ENCODE measurements at regions not wholly inside any gene's neighbourhood (a gene's known extent, or its start where the extent isn't known, plus 50 kb on each side); places are given as distances from the start of the nearest gene placed in this dataset.
"Not testable (repeated sequence)": the region's sequence is repeated elsewhere in the genome, so short reads cannot be mapped to it uniquely, and the experiment has no call there.

DNA sequence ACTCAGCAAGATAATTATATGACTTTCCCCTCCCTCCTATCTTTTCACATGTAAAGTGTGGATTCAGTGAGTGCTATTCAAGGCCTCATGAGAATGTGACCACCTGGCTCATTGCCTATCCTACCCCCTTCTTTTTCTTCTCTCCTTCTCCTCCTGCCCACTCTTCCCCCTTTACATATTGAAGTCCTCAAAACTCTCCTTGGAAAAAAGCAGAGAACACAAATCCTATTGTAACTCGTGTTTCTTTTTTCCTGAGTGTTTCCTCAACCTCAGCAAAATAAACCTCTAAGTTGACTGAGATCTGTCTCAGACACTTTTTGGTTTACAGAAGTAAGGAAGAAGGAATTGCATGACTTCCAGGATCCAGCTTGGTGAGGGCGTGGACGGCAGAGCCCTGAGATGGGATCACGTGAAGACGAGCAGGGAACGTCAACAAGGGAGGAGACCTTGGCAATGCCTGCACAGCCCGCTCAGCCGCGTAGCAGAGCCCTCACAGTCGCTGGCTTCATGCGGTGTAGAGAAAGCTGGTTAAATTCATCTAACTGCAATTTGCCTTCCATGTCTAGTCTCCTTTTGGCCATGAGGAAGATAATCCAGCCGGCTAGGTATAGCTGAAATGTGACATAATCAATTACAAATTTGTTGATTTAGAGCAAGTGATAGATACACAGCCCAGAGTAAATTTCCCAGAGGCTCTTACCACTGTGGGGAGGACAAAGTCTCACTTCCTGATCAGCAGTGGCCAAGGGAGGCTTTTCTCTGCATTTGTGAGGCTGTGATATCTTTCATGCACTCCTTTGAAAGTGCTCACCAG lies 75.7 kb downstream of the LYZL2 start:
- TF ChIP-seq, protein P1, sequence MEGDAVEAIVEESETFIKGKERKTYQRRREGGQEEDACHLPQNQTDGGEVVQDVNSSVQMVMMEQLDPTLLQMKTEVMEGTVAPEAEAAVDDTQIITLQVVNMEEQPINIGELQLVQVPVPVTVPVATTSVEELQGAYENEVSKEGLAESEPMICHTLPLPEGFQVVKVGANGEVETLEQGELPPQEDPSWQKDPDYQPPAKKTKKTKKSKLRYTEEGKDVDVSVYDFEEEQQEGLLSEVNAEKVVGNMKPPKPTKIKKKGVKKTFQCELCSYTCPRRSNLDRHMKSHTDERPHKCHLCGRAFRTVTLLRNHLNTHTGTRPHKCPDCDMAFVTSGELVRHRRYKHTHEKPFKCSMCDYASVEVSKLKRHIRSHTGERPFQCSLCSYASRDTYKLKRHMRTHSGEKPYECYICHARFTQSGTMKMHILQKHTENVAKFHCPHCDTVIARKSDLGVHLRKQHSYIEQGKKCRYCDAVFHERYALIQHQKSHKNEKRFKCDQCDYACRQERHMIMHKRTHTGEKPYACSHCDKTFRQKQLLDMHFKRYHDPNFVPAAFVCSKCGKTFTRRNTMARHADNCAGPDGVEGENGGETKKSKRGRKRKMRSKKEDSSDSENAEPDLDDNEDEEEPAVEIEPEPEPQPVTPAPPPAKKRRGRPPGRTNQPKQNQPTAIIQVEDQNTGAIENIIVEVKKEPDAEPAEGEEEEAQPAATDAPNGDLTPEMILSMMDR (IDR thresholded peaks at IDR 0.05; ENCODE audit: insufficient read depth, low read depth, low read length): no peak
- peak; percentile 71 for DNase-seq (ENCODE audit: low read depth)
- peak overlapping the region; percentile 26 for H3K4me3 ChIP-seq (ENCODE audit: low read depth, low read length)

DNA sequence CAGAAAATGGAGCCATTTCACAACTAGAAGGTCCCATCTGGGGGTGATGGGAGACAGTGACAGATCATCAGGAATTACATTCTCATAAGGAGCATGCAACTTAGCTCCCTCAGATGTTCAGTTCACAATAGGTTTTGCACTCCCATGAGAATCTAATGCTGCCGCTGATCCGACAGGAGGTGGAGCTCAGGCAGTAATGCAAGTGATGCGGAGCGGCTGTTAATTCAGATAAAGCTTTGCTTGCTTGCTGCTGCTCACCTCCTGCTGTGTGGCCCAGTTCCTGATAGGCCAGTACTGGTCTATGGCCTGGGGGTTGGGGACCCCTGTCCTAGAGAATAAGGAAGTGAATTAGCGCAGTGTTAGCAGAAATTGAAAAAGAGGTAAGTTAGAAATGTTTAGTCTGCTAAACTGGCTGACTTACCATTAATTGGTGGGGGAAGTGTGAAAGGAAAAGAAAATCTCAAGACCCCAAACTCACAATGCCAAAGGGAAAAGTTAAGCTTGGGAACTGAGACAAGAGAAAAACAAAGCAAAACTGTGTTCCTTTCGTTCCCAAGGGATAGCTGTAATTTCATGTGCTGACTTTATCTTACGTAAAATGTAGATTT lies 76.4 kb downstream of the LYZL2 start:
- TF ChIP-seq, protein P1 (IDR thresholded peaks at IDR 0.05; ENCODE audit: insufficient read depth, low read depth, low read length): no peak
- H3K4me3 ChIP-seq (ENCODE audit: low read depth, low read length): no peak overlapping the region
- DNase-seq (ENCODE audit: low read depth): peak; percentile 9

DNA sequence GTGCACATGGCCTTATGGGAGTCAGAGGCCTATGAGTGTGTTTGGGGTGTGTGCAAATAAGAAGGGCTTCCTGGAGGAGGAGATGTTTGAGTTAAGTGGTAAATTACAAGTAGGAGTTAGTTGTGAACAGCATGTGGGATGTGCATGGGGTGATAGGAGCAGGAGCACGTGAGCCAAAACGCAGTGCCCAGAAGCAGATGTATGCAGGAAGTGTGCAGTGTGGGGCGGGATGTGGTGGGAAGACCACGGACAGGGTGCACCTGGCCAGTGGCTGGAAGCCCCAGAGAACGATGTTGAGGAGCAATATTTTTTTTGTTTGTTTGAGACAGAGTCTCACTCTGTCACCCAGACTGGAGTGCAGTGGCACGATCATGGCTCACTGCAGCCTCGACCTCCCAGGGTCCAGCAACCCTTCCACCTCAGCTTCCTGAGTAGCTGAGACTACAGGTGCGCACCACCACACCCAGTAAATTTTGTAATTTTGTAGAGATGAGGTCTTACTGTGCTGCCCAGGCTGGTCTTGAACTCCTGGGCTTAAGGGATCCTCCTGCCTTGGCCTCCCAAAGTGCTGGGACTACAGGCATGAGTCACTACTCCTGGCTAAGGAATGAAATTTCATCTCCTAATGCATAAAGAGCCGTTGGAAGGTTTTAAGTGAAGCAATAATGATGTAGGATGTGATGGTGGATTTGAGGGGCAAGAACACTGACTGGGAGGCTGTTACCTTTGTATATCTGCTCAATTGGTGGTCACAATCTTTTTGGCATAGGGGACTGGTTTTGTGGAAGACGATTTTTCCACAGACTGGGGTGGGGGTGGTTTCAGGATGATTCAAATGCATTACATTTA lies 78.4 kb downstream of the LYZL2 start:
- DNase-seq (ENCODE audit: low read depth): no peak
- TF ChIP-seq, protein P1 (IDR thresholded peaks at IDR 0.05; ENCODE audit: insufficient read depth, low read depth, low read length): no peak
- H3K4me3 ChIP-seq (ENCODE audit: low read depth, low read length): no peak overlapping the region

DNA sequence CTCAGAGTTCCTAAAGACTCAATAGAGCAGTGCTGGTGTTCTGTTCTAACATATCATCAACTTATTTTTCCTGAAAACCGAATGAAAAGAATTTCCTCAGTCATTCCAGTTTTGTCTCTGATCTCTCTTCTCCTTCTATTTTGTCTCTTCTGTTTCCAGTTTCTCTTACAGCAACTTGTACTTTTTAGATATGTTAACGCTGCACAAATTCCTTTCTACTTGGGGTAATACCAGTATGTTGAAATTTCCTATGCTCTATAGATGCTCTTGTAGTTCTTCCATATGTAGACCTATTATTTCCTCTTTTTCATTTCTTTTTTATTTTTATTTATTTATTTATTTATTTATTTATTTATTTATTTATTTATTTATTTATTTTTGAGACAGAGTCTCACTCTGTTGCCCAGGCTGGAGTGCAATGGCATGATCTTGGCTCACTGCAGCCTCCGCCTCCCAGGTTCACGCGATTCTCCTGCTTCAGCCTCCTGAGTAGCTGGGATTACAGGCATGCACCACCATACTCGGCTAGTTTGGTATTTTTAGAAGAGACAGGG lies 80.3 kb downstream of the LYZL2 start:
- DNase-seq (ENCODE audit: low read depth); H3K4me3 ChIP-seq (ENCODE audit: low read depth, low read length): not testable (repeated sequence)

DNA sequence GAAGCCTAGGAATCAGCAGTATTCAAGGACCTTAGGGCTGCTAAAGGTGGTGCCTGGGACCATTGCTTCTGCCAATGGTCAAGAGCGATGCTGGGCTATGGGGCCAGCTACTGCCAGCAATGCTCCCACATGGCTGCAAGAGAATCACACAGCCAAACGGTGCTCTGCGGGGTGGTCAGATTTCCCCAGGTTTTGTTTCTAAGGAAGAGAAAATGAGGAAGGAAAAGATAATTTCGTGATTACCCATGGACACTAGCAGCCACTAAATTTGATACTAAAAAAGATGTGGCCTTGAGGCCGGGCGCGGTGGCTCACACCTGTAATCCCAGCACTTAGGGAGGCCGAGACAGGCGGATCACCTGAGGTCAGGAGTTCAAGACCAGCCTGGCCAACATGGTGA lies 83.0 kb downstream of the LYZL2 start:
- no peak for DNase-seq (ENCODE audit: low read depth)
- H3K4me3 ChIP-seq (ENCODE audit: low read depth, low read length): no peak overlapping the region
- TF ChIP-seq, protein P1 (IDR thresholded peaks at IDR 0.05; ENCODE audit: insufficient read depth, low read depth, low read length): no peak

DNA sequence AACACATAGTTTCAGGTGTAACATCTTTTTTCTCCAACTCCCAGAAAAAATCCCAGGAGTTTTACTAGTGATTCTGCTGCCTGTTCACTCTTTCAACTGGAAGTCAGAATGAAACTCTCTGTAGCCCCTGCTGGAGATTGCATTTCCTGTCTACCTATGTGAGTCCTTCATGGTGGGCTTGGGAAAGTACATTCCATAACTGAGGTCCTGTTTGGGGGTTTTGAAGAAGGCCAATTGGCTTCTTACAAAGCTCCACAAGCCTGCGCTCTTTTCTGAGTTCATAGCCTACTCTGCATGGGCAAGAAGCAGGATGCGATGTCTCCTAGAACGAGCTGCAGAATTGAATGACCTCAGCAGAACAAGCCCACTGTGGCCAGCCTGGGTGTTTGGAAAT lies 86.7 kb downstream of the LYZL2 start:
- no peak overlapping the region for H3K4me3 ChIP-seq (ENCODE audit: low read depth, low read length)
- DNase-seq (ENCODE audit: low read depth): no peak
- TF ChIP-seq, protein P1 (IDR thresholded peaks at IDR 0.05; ENCODE audit: insufficient read depth, low read depth, low read length): no peak
